ENCODE measurements at regions not wholly inside any gene's neighbourhood (a gene's known extent, or its start where the extent isn't known, plus 50 kb on each side); places are given as distances from the start of the nearest gene placed in this dataset.

DNA sequence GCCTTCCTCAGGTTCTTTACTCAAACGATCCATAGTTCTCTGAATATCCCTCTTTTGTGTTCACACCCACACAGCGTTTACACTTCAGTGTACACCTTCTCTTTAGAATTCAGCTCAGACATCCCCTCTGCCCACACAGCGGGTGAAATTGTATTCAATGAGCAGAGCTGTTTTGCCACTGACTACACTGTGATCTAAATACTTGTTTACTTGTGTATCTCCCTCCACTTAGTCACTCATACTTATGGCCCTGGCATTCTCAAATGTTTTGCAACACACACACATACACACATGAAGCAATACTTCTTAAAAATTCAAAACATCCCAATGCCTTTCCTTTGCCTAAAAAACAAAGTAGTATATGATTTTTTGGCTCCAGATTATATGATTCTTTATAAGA, 297.1 kb downstream of the TMX3 start (continued):
- TF ChIP-seq, protein P1, sequence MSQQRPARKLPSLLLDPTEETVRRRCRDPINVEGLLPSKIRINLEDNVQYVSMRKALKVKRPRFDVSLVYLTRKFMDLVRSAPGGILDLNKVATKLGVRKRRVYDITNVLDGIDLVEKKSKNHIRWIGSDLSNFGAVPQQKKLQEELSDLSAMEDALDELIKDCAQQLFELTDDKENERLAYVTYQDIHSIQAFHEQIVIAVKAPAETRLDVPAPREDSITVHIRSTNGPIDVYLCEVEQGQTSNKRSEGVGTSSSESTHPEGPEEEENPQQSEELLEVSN (IDR thresholded peaks at IDR 0.05) = no peak
- TF ChIP-seq TBP (IDR thresholded peaks at IDR 0.05; ENCODE audit: low read depth, low read length) (no peak), RNF2 (IDR thresholded peaks at IDR 0.05; ENCODE audit: borderline replicate concordance, low read depth, low read length, missing control alignments, poor library complexity, severe bottlenecking) (no peak), KDM5A (IDR thresholded peaks at IDR 0.05; ENCODE audit: low read length) (no peak), MAFK (IDR thresholded peaks at IDR 0.05; ENCODE audit: low read depth, low read length) (no peak)
